Stomach (tissue), 8 donors: ENCODE measurements at regions not wholly inside any gene's neighbourhood (a gene's known extent, or its start where the extent isn't known, plus 50 kb on each side); places are given as distances from the start of the nearest gene placed in this dataset.

Experiments used
- DNase-seq, 2 donors: peaks; one replicate each; pipeline versions ENCODE4 v3.0.0 to v3.0.0-alpha.2; 2013 to 2019
- H3K27ac ChIP-seq, 5 donors: fragments of 200-600 bp in 4 of 5; sonication (generic) in 4 of 5; one replicate each; pipeline ENCODE4 v1.5.1; 2013 to 2019; ENCODE audit warnings: mild to moderate bottlenecking in 1 of 5, moderate library complexity in 1 of 5
- H3K27me3 ChIP-seq, 3 donors: fragments of 200-600 bp; sonication (generic); one replicate each; pipeline ENCODE4 v1.5.1; 2017 to 2019; ENCODE audit warnings: mixed run types in 1 of 3
- H3K36me3 ChIP-seq, 4 donors: fragments of 200-600 bp; sonication (generic); 1 replicate in 3 of 4; 2 replicates in 1 of 4; pipeline ENCODE4 v1.5.1; 2016 to 2019
- H3K4me1 ChIP-seq, 4 donors: fragments of 200-600 bp; sonication (generic); one replicate each; pipeline ENCODE4 v1.5.1; 2016 to 2019
- H3K4me3 ChIP-seq, 4 donors: fragments of 200-600 bp; sonication (generic) in 3 of 4; one replicate each; pipeline ENCODE4 v1.5.1; 2016 to 2019; ENCODE audit warnings: mild to moderate bottlenecking in 1 of 4
- H3K9me3 ChIP-seq, 4 donors: fragments of 200-600 bp; sonication (generic); one replicate each; pipeline ENCODE4 v1.5.1; 2016 to 2019
- CTCF ChIP-seq, 7 experiments: fragments of 450-650 bp in 4 of 7; fragments of 200-600 bp in 3 of 7; sonication (generic) in 3 of 7; IDR thresholded peaks; one replicate each; pipeline ENCODE4 v1.5.1; 2016 to 2019; ENCODE audit warnings: antibody characterized with exemption in 7 of 7, control low read depth in 2 of 7, mild to moderate bottlenecking in 1 of 7
- EP300 ChIP-seq: sonication (generic); formaldehyde crosslinking; IDR thresholded peaks from one replicate; pipeline ENCODE4 v1.6.1; 2017; ENCODE audit warnings: antibody characterized with exemption
- POLR2A ChIP-seq, 4 donors: fragments of 450-650 bp; IDR thresholded peaks; one replicate each; pipeline ENCODE4 v1.6.1; 2016; ENCODE audit warnings: antibody characterized with exemption in 4 of 4, control low read depth in 2 of 4, mild to moderate bottlenecking in 1 of 4, moderate library complexity in 1 of 4
- POLR2AphosphoS5 ChIP-seq, 3 donors: sonication (generic); formaldehyde crosslinking; IDR thresholded peaks; one replicate each; pipeline ENCODE4 v1.6.1; 2016; ENCODE audit warnings: antibody characterized with exemption in 3 of 3
- WGBS, 5 donors: extraction: QIAGEN DNeasy Blood & Tissue Kit in 3 of 5; methylation state at CpG; one replicate each; pipeline versions ENCODE4 v1.1.5 to v1.1.7; 2013 to 2018; 5-methylcytosine and 5-hydroxymethylcytosine counted together
- intact Hi-C: fragments of 100-400 bp; cut with DNase I; formaldehyde crosslinking; loops from one replicate; pipeline ENCODE4 v1.15.1; 2023; ENCODE audit warnings: low total_unique reads
- donor health status: healthy with polysubstance abuse.
- donor health status: Bipolar disorder and iron deficiency.
- donor health status: healthy.

GRCh38 chr20:43294031-43294430 is 104.3 kb upstream of the PTPRT start:
- no peak overlapping the region for H3K4me3 ChIP-seq
- WGBS, 5 donors: 66 to 85% (median 83%) methylated on average over 4 of the region's 4 CpGs
- intact Hi-C loops: no loop called here
- H3K36me3 ChIP-seq: no peaks in the 10 kb centered on the region
- H3K4me1 ChIP-seq: no peaks in the 10 kb centered on the region
- no peak overlapping the region for H3K27ac ChIP-seq
- TF ChIP-seq POLR2AphosphoS5 (IDR thresholded peaks at IDR 0.05) (no peak), POLR2A (IDR thresholded peaks at IDR 0.05) (no peak), CTCF (IDR thresholded peaks at IDR 0.05) (no peak), EP300 (no peak)
- H3K27me3 ChIP-seq: no peaks in the 10 kb centered on the region
- H3K9me3 ChIP-seq: peaks cover 0 to 16% (median 7%) of the 10 kb centered on the region in 4 donors
- DNase-seq: no peak

DNA sequence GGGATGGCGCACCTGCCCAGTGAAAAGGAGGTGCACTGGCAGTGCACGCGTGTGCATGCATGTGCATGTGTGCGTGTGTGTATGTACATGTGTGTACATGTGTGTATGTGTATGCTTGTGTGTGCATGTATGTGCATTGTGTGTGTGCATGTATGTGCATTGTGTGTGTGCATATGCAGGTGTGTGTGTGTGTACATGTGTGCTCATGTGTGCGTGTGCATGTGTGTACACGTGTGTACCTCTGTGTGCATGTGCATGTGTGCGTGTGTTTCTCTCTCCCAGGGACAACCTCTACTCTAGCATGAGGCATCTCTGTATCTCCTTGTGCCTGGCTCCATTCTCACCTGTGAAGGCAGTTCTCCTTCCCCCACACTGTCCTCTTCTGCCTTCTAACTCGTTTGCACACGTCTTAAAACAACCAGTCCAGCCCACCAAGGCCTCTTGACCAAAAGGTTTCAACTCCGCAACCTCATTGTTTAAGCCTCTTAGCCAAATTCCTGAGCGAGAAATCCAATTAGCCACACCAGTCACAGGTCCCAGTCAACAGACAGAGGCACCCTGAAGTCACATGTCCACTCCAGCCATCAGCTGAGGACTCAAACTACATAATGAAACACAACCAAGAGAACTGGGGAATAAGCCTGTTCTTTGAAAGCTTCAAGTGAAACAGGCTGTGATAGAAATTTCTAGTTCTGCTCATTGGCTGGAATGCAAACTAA is 103.5 kb upstream of the PTPRT start:
- WGBS, 5 donors: 75 to 82% (median 78%) methylated on average over 11 of the region's 11 CpGs
- H3K4me1 ChIP-seq: no peaks in the 10 kb centered on the region
- intact Hi-C loops: no loop called here
- H3K4me3 ChIP-seq: no peak overlapping the region
- H3K27me3 ChIP-seq: no peaks in the 10 kb centered on the region
- no peak overlapping the region for H3K27ac ChIP-seq
- H3K9me3 ChIP-seq: peaks cover 0 to 16% (median 7%) of the 10 kb centered on the region in 4 donors
- TF ChIP-seq POLR2A (IDR thresholded peaks at IDR 0.05) (no peak), POLR2AphosphoS5 (IDR thresholded peaks at IDR 0.05) (no peak), CTCF (IDR thresholded peaks at IDR 0.05) (no peak)
- no peak for DNase-seq
- no peaks in the 10 kb centered on the region for H3K36me3 ChIP-seq

DNA sequence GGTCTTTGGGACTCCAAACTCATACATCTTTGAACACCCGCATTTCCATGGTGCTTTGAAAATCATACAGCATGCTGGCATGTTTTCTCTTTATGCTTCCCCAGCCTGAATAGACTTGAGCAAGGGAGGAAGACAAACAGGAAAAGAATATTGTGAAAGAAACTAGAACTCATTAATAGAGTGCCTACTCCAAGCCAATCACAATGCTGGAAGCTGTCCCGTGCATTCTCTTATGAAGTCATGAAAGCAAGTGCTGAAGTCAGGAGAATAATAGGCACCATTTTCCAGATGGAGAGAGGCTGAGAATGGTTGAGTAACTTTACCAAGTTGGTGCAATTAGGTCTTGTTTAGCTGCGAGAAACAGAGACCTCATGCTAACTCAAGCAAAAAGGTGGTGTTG is 102.5 kb upstream of the PTPRT start:
- TF ChIP-seq POLR2A (IDR thresholded peaks at IDR 0.05) (no peak), CTCF (IDR thresholded peaks at IDR 0.05) (no peak), POLR2AphosphoS5 (IDR thresholded peaks at IDR 0.05) (no peak), EP300 (no peak)
- Histone ChIP-seq H3K4me3 (no peak overlapping the region), H3K27ac (no peak overlapping the region), H3K36me3 (no peaks in the 10 kb centered on the region), H3K4me1 (no peaks in the 10 kb centered on the region), H3K9me3 (peaks cover 0 to 15% (median 7%) of the 10 kb centered on the region in 4 donors), H3K27me3 (no peaks in the 10 kb centered on the region)
- no peak for DNase-seq
- WGBS, 5 donors: 72 to 83% (median 74%) methylated on average over 3 of the region's 3 CpGs
- intact Hi-C loops: no loop called here

DNA sequence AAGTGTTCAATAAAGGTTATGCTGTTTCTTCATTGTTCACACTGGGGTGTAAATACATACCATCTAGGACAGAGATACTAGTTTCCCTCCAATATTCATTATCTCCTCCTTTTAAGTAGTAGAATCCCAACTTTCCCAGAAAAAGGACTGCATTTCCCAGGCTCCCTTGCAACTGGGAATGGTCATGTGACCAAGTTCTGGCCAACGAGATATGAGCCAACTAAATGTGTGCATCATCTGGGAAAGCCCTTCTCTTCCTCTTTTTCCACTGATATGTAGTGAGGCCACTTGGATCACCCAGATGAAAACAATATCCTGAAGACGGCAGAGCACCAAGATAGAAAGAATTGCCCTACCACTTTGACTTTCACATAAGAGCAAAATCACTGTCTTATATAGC is 97.9 kb upstream of the PTPRT start:
- H3K36me3 ChIP-seq: no peaks in the 10 kb centered on the region
- no peaks in the 10 kb centered on the region for H3K9me3 ChIP-seq
- TF ChIP-seq POLR2A (IDR thresholded peaks at IDR 0.05) (no peak), EP300 (no peak), CTCF (IDR thresholded peaks at IDR 0.05) (no peak), POLR2AphosphoS5 (IDR thresholded peaks at IDR 0.05) (no peak)
- H3K4me1 ChIP-seq: no peaks in the 10 kb centered on the region
- intact Hi-C loops: no loop called here
- H3K27me3 ChIP-seq: peaks cover 0 to 3% (median 0%) of the 10 kb centered on the region in 3 donors
- no peak for DNase-seq
- no peak overlapping the region for H3K27ac ChIP-seq
- no peak overlapping the region for H3K4me3 ChIP-seq
- 57 to 70% (median 59%) methylated on average over 2 of the region's 2 CpGs for WGBS, 5 donors
